GM18951 (cell line): ENCODE measurements at regions not wholly inside any gene's neighbourhood (a gene's known extent, or its start where the extent isn't known, plus 50 kb on each side); places are given as distances from the start of the nearest gene placed in this dataset.
"Not testable (repeated sequence)": the region's sequence is repeated elsewhere in the genome, so short reads cannot be mapped to it uniquely, and the experiment has no call there.

Source experiments
- in situ Hi-C: fragments of 300-500 bp; cut with MboI; formaldehyde crosslinking; loops from one replicate; pipeline ENCODE4 v1.12.0; 2022; ENCODE audit warnings: low sequenced_read_pairs, mixed read lengths, inconsistent platforms; ENCODE audit not compliant: unreplicated experiment

- in situ Hi-C loops = not testable (repeated sequence)
These were observed 1438.1 kb upstream of the TPTE start for GRCh38 chr21:9083091-9083826.

- in situ Hi-C loops = not testable (repeated sequence)
These were observed 1435.1 kb upstream of the TPTE start for GRCh38 chr21:9086299-9086698.

GRCh38 chr21:9087816-9088215 is 1433.6 kb upstream of the TPTE start:
- in situ Hi-C loops = not testable (repeated sequence)

- in situ Hi-C loops = not testable (repeated sequence)
These were observed 1391.6 kb upstream of the TPTE start for GRCh38 chr21:9129741-9130140.

- in situ Hi-C loops = not testable (repeated sequence)
These were observed 1390.6 kb upstream of the TPTE start for GRCh38 chr21:9130817-9131216.
